ENCODE measurements at regions not wholly inside any gene's neighbourhood (a gene's known extent, or its start where the extent isn't known, plus 50 kb on each side); places are given as distances from the start of the nearest gene placed in this dataset.
"Not testable (repeated sequence)": the region's sequence is repeated elsewhere in the genome, so short reads cannot be mapped to it uniquely, and the experiment has no call there.

GRCh38 chr12:105860561-105861207, 278.1 kb downstream of the NUAK1 start:
- in situ Hi-C loops (cut with MboI; ENCODE audit: low sequenced_read_pairs): no loop called here

- in situ Hi-C loops (cut with MboI; ENCODE audit: low sequenced_read_pairs): no loop called here
These were observed 277.5 kb downstream of the NUAK1 start for GRCh38 chr12:105861227-105861626.

- in situ Hi-C loops (cut with MboI; ENCODE audit: low sequenced_read_pairs): no loop called here
These were observed 276.5 kb downstream of the NUAK1 start for GRCh38 chr12:105862163-105862821.

- in situ Hi-C loops (cut with MboI; ENCODE audit: low sequenced_read_pairs): no loop called here
These were observed 274.4 kb downstream of the NUAK1 start for GRCh38 chr12:105864316-105864715.

GRCh38 chr12:105864901-105865300, 273.9 kb downstream of the NUAK1 start:
- in situ Hi-C loops (cut with MboI; ENCODE audit: low sequenced_read_pairs): no loop called here

GRCh38 chr12:105865886-105866285, 272.9 kb downstream of the NUAK1 start:
- in situ Hi-C loops (cut with MboI; ENCODE audit: low sequenced_read_pairs): no loop called here

GRCh38 chr12:105874121-105874520, 264.6 kb downstream of the NUAK1 start:
- in situ Hi-C loops (cut with MboI; ENCODE audit: low sequenced_read_pairs): no loop called here

- in situ Hi-C loops (cut with MboI; ENCODE audit: low sequenced_read_pairs): no loop called here
These were observed 262.3 kb downstream of the NUAK1 start for GRCh38 chr12:105876396-105876927.

GRCh38 chr12:105878964-105879363, 259.8 kb downstream of the NUAK1 start:
- in situ Hi-C loops (cut with MboI; ENCODE audit: low sequenced_read_pairs): no loop called here

GRCh38 chr12:105880824-105881388, 257.8 kb downstream of the NUAK1 start:
- in situ Hi-C loops (cut with MboI; ENCODE audit: low sequenced_read_pairs): no loop called here

- in situ Hi-C loops (cut with MboI; ENCODE audit: low sequenced_read_pairs): no loop called here
These were observed 256.4 kb downstream of the NUAK1 start for GRCh38 chr12:105882404-105882803.

- in situ Hi-C loops (cut with MboI; ENCODE audit: low sequenced_read_pairs): no loop called here
These were observed 251.6 kb downstream of the NUAK1 start for GRCh38 chr12:105887131-105887530.

- in situ Hi-C loops (cut with MboI; ENCODE audit: low sequenced_read_pairs): no loop called here
These were observed 250.1 kb downstream of the NUAK1 start for GRCh38 chr12:105888696-105889095.

- in situ Hi-C loops (cut with MboI; ENCODE audit: low sequenced_read_pairs): no loop called here
These were observed 246.3 kb downstream of the NUAK1 start for GRCh38 chr12:105892362-105892910.

- in situ Hi-C loops (cut with MboI; ENCODE audit: low sequenced_read_pairs): not testable (repeated sequence)
These were observed 243.4 kb downstream of the NUAK1 start for GRCh38 chr12:105895197-105895832.

- in situ Hi-C loops (cut with MboI; ENCODE audit: low sequenced_read_pairs): no loop called here
These were observed 241.4 kb downstream of the NUAK1 start for GRCh38 chr12:105897311-105897725.

- in situ Hi-C loops (cut with MboI; ENCODE audit: low sequenced_read_pairs): not testable (repeated sequence)
These were observed 240.5 kb downstream of the NUAK1 start for GRCh38 chr12:105898271-105898670.

- in situ Hi-C loops (cut with MboI; ENCODE audit: low sequenced_read_pairs): no loop called here
These were observed 239.2 kb downstream of the NUAK1 start for GRCh38 chr12:105899589-105899988.

GRCh38 chr12:105906561-105906960, 232.2 kb downstream of the NUAK1 start:
- in situ Hi-C loops (cut with MboI; ENCODE audit: low sequenced_read_pairs): no loop called here

GRCh38 chr12:105907982-105908381, 230.8 kb downstream of the NUAK1 start:
- in situ Hi-C loops (cut with MboI; ENCODE audit: low sequenced_read_pairs): no loop called here

- in situ Hi-C loops (cut with MboI; ENCODE audit: low sequenced_read_pairs): no loop called here
These were observed 228.7 kb downstream of the NUAK1 start for GRCh38 chr12:105910030-105910429.

Data from HL-60/S4 treated with phorbol 12-myristate 13-acetate at 8.2 ng/mL for 4 days and 3 days (cell line).